GM10266 (cell line): ENCODE measurements at regions not wholly inside any gene's neighbourhood (a gene's known extent, or its start where the extent isn't known, plus 50 kb on each side); places are given as distances from the start of the nearest gene placed in this dataset.

Source experiments
- DNase-seq: peaks from one replicate; pipeline ENCODE4 v3.0.0; 2012; ENCODE audit errors: extremely low spot score
- TF ChIP-seq, protein P1 (sequence below): IDR thresholded peaks from 2 replicates; pipeline ENCODE4 v1.5.1; 2012; ENCODE audit warnings: mild to moderate bottlenecking, low read depth; ENCODE audit not compliant: control insufficient read depth, insufficient read depth; ENCODE audit errors: missing control alignments

DNA sequence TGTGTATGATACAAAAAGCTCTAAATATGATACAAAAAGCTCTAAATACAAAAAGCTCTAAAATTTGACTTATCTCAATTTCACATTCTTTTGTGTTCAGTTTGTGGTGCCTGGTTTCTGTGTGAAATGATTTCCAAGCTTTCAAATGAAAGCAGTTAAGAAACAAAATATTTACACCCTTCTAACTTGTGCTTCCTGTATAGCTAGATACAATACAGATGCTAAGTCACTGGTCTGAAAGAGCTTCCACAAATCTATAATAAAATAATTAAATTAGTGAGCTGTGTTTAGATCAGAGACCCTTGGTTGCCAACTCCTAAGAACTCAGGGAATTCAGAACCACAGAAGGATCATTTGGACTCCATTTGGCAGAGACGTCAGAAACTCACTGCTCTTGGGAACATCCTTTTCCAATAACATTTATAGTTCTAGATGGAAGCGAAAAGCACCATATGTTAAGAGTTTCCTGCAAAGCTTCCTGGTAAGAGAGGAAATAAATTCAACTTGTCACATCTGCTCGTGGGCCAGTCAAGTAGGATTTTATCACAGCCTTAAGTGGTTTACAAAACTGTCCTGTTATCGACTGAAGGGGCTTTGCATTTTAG is 1079.1 kb downstream of the ADGRL2 start:
- TF ChIP-seq, protein P1, sequence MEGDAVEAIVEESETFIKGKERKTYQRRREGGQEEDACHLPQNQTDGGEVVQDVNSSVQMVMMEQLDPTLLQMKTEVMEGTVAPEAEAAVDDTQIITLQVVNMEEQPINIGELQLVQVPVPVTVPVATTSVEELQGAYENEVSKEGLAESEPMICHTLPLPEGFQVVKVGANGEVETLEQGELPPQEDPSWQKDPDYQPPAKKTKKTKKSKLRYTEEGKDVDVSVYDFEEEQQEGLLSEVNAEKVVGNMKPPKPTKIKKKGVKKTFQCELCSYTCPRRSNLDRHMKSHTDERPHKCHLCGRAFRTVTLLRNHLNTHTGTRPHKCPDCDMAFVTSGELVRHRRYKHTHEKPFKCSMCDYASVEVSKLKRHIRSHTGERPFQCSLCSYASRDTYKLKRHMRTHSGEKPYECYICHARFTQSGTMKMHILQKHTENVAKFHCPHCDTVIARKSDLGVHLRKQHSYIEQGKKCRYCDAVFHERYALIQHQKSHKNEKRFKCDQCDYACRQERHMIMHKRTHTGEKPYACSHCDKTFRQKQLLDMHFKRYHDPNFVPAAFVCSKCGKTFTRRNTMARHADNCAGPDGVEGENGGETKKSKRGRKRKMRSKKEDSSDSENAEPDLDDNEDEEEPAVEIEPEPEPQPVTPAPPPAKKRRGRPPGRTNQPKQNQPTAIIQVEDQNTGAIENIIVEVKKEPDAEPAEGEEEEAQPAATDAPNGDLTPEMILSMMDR, result no peak
- no peak for DNase-seq

DNA sequence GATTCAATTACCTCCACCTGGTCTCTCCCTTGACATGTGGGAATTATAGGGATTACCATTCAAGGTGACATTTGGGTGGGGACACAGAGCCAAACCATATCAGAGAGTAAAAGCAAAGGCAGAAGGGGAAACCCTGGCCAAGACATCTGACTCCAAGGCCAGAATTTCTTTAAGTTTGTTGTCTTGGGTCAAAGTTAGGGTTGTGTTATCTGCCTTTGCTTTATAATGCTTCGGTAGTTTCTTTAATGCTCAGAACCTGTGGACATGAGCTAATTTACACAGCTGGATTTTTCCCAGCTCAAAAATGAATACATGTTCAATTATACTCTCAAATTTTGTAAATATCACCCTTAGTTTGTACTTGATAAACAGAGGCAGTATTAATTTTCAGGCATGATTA is 1074.4 kb downstream of the ADGRL2 start:
- DNase-seq, result no peak
- TF ChIP-seq, protein P1, result no peak

DNA sequence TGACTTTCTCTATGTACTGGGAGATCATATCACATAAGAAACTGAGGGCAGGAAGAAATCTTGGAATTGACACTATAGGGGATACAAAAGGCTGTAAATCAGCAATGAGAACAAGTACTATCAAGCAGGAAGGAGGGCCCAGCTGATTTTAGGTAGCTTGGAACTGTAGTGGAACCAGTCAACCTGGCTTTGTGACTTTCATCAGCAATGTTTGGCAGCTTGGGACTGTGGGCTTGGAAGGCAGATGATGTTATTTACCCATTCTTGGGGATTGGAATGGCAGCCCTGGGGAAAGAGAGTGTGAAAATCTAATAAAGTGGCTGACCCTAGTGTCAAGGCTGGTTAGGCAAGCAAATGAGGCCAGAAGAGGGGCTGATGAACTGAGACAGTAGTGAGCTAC is 1073.3 kb downstream of the ADGRL2 start:
- no peak for DNase-seq
- TF ChIP-seq, protein P1, result no peak

DNA sequence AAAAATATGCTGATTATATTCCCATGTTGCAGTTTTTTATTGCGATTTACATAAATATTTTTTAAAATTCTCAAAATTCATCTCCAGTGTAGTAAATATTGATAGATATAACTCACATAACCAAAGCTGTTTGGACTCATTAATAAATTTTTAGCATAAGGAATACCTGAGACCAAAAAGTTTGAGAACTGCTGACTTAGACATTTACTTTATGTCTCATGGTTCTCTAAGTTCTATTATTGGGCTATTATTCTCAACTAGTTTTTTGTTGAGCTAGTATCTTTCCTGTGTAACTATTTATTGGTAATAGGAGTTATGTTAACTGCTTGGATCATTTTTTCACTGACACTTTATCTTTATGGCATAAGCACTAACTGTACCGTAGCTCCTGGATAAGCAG is 1069.6 kb downstream of the ADGRL2 start:
- TF ChIP-seq, protein P1, result no peak
- DNase-seq, result no peak

DNA sequence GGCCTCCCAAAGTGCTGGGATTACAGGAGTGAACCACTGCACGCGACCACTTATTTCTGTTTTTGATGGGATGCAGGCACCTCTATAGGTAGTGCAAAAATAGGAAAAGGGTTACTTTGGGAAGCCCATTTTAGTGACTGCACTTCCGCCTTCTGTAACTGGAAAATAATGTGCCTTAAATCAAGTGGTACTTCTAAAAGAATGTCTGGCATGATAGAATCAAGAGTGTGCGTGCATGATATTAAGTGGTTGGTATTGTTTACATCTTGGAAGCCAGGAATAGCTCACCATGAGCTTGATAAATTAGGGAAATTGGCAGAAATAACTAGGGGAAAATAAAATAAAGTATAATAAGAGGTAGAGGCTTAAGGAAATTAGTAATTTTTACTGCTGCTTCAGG is 1067.0 kb downstream of the ADGRL2 start:
- TF ChIP-seq, protein P1, result no peak
- no peak for DNase-seq

DNA sequence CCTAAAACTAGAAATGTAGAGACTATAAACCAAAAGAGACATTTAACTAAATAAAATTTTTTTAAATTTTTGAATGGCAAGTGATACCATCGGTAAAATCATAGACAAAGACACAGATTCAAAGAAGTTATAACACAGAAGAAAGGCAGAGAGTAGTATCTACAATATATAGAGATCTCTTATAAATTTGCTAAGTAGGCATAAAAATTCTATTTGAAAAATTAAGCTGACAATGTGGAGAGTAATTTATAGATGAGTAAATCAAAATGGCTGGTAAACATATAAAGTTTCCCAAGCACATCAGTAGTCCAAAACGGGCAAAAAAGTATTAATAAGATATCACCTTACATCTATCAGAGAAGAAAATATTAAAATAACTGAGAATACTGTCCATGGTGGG is 1061.0 kb downstream of the ADGRL2 start:
- TF ChIP-seq, protein P1, result no peak
- DNase-seq, result no peak

DNA sequence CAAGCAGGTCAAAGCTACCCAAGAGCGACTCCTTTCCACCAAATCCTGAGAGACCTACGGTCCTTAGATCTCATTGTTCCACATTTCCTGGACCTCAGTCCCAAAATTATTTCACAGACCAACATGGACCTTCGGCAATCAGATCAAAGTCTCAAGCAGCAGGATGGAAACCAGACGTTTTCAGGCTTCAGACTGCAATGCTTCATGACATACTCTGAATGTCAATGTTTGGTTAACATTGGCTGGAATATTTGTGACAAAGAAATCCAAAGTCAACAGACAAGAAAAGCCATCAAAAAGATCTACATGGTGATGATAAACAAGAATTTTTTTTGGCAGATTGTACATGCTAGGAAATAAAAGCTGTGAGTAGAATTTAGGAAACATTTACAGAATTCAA is 1057.3 kb downstream of the ADGRL2 start:
- no peak for DNase-seq
- TF ChIP-seq, protein P1, result no peak
